ENCODE measurements at regions not wholly inside any gene's neighbourhood (a gene's known extent, or its start where the extent isn't known, plus 50 kb on each side); places are given as distances from the start of the nearest gene placed in this dataset.

DNA sequence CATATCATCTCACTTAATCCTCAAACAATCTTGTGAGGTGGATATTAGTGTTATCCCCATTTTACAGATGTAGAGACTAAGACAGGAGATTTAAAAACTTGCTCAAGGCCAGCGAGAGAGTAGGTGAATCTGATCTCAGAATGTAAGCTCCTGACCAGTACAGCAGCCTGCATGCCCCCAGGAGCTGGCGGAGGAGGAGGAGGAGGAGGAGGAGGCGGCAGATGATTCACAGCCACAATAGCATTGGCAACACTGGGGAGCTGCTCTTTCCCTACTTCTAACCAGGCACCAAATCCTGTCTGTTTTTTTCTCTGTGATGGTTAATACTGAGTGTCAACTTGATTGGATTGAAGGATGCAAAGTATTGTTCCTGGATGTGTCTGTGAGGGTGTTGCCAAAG, 243.2 kb downstream of the ATG4C start:
- H3K79me2 ChIP-seq (ENCODE audit: insufficient read depth, low read depth): no peaks in the 10 kb centered on the region
- H3K4me2 ChIP-seq: no peak overlapping the region
- H3K27ac ChIP-seq: no peak overlapping the region
- no peak overlapping the region for H3K9ac ChIP-seq
- no peaks in the 10 kb centered on the region for H3K36me3 ChIP-seq (ENCODE audit: insufficient read depth)
- H3K4me1 ChIP-seq (ENCODE audit: low read depth, poor library complexity, severe bottlenecking): no peaks in the 10 kb centered on the region
- no peak overlapping the region for H3K4me3 ChIP-seq (IDR thresholded peaks at IDR 0.05; ENCODE audit: insufficient read depth, low read depth, low read length)
- TF ChIP-seq CTCF (conservative IDR thresholded peaks at IDR 0.05; ENCODE audit: low read depth, low read length): no peak
- no peaks in the 10 kb centered on the region for H4K20me1 ChIP-seq (ENCODE audit: insufficient read depth)
- H2AFZ ChIP-seq (ENCODE audit: low read depth): no peak overlapping the region
- H3K27me3 ChIP-seq (ENCODE audit: insufficient read depth, low read depth): no peaks in the 10 kb centered on the region

GRCh38 chr1:63032171-63032570, 248.2 kb downstream of the ATG4C start:
- Histone ChIP-seq H3K27ac (no peak overlapping the region), H3K36me3 (ENCODE audit: insufficient read depth) (no peaks in the 10 kb centered on the region), H3K9ac (no peak overlapping the region), H3K27me3 (ENCODE audit: insufficient read depth, low read depth) (no peaks in the 10 kb centered on the region), H3K4me2 (no peak overlapping the region), H3K4me1 (ENCODE audit: low read depth, poor library complexity, severe bottlenecking) (no peaks in the 10 kb centered on the region), H4K20me1 (ENCODE audit: insufficient read depth) (no peaks in the 10 kb centered on the region), H2AFZ (ENCODE audit: low read depth) (no peak overlapping the region), H3K79me2 (ENCODE audit: insufficient read depth, low read depth) (no peaks in the 10 kb centered on the region), H3K4me3 (IDR thresholded peaks at IDR 0.05; ENCODE audit: insufficient read depth, low read depth, low read length) (no peak overlapping the region)
- no peak for TF ChIP-seq CTCF (conservative IDR thresholded peaks at IDR 0.05; ENCODE audit: low read depth, low read length)

DNA sequence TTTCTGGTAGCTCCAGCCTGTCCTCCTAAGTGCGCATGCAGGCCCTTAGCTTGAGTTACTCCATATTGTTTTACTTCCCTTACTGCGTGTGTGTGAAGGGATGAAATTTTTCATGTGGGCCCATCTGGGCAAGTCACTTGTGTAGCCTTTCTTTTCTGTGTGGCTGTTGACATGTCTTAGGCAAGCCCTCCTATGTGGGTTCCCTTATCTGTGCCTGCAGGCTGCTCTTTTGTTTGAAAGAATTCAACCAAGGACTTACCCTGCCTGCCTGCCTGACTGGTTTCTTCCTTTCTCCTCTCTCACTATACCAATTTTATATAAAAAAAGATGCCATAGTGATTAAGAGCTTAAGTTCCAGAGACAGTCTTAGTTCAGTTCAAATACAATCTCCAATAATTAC, 249.3 kb downstream of the ATG4C start:
- Histone ChIP-seq H3K9ac (no peak overlapping the region), H3K27me3 (ENCODE audit: insufficient read depth, low read depth) (no peaks in the 10 kb centered on the region)
- TF ChIP-seq CTCF (conservative IDR thresholded peaks at IDR 0.05; ENCODE audit: low read depth, low read length): no peak

GRCh38 chr1:63034256-63034655, 250.3 kb downstream of the ATG4C start:
- no peak overlapping the region for H3K4me2 ChIP-seq
- H3K9ac ChIP-seq: no peak overlapping the region
- no peak overlapping the region for H3K27ac ChIP-seq

More for the DNA sequence above, 249.3 kb downstream of the ATG4C start:
- Histone ChIP-seq H3K36me3 (ENCODE audit: insufficient read depth) (no peaks in the 10 kb centered on the region), H4K20me1 (ENCODE audit: insufficient read depth) (no peaks in the 10 kb centered on the region), H3K4me1 (ENCODE audit: low read depth, poor library complexity, severe bottlenecking) (no peaks in the 10 kb centered on the region), H3K4me3 (IDR thresholded peaks at IDR 0.05; ENCODE audit: insufficient read depth, low read depth, low read length) (no peak overlapping the region), H3K27ac (no peak overlapping the region), H2AFZ (ENCODE audit: low read depth) (no peak overlapping the region), H3K4me2 (no peak overlapping the region), H3K79me2 (ENCODE audit: insufficient read depth, low read depth) (no peaks in the 10 kb centered on the region)

More at GRCh38 chr1:63034256-63034655, 250.3 kb downstream of the ATG4C start:
- Histone ChIP-seq H3K4me1 (ENCODE audit: low read depth, poor library complexity, severe bottlenecking) (no peaks in the 10 kb centered on the region), H3K79me2 (ENCODE audit: insufficient read depth, low read depth) (no peaks in the 10 kb centered on the region), H3K36me3 (ENCODE audit: insufficient read depth) (no peaks in the 10 kb centered on the region), H4K20me1 (ENCODE audit: insufficient read depth) (no peaks in the 10 kb centered on the region), H2AFZ (ENCODE audit: low read depth) (no peak overlapping the region), H3K4me3 (IDR thresholded peaks at IDR 0.05; ENCODE audit: insufficient read depth, low read depth, low read length) (no peak overlapping the region), H3K27me3 (ENCODE audit: insufficient read depth, low read depth) (no peaks in the 10 kb centered on the region)
- no peak for TF ChIP-seq CTCF (conservative IDR thresholded peaks at IDR 0.05; ENCODE audit: low read depth, low read length)

Measured in KMS-11 (cell line).